ENCODE measurements at regions not wholly inside any gene's neighbourhood (a gene's known extent, or its start where the extent isn't known, plus 50 kb on each side); places are given as distances from the start of the nearest gene placed in this dataset.

DNA sequence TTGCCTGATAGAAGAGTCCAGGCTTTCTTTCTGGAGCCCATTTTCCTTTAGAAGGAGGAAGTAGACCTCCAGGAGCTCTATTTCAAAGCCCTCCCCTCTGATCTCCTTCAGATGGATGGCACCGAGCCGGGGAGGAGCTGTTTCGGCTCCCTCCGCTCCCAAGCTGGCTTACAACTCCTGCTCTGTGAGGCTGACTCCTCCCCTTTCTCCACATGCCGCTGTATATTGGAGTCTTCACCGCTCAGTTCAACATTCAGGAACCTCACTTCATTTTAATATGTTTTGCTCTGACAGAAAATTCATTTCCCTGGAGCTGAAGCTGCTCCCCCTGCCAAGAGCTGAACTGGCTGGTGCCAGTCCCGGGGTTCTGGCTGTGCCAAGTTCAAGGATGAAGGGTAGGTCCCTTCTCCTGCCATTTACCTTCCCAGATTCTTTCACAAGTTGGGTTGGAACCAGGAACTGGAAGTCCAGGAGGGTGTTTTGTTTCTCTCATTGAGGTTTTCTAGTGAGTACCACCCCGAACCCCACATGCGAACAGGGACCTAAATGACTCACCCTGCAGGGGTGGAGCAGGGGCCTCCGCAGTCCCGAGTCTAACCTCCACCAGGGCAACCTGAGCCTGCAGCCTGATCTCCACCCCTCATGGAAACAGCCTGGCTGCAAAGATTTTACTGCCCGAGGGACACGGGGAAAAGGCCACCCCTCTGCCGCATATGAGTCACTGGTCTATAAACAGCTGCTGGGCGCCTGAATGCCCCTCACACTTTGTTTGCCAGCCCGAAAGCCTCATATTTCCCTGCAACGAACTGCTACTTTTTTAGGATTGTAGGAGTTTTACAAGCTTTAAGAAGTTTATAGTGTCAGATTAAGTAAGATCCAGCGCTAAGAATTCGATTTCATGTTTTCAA is 68.6 kb upstream of the FOXA2 start:
- DNase-seq (ENCODE audit: low read depth): no peak
- TF ChIP-seq, protein P1, sequence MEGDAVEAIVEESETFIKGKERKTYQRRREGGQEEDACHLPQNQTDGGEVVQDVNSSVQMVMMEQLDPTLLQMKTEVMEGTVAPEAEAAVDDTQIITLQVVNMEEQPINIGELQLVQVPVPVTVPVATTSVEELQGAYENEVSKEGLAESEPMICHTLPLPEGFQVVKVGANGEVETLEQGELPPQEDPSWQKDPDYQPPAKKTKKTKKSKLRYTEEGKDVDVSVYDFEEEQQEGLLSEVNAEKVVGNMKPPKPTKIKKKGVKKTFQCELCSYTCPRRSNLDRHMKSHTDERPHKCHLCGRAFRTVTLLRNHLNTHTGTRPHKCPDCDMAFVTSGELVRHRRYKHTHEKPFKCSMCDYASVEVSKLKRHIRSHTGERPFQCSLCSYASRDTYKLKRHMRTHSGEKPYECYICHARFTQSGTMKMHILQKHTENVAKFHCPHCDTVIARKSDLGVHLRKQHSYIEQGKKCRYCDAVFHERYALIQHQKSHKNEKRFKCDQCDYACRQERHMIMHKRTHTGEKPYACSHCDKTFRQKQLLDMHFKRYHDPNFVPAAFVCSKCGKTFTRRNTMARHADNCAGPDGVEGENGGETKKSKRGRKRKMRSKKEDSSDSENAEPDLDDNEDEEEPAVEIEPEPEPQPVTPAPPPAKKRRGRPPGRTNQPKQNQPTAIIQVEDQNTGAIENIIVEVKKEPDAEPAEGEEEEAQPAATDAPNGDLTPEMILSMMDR (IDR thresholded peaks at IDR 0.05; ENCODE audit: insufficient read depth, low read length): no peak
- no peak overlapping the region for H3K4me3 ChIP-seq (ENCODE audit: low read depth, low read length)

DNA sequence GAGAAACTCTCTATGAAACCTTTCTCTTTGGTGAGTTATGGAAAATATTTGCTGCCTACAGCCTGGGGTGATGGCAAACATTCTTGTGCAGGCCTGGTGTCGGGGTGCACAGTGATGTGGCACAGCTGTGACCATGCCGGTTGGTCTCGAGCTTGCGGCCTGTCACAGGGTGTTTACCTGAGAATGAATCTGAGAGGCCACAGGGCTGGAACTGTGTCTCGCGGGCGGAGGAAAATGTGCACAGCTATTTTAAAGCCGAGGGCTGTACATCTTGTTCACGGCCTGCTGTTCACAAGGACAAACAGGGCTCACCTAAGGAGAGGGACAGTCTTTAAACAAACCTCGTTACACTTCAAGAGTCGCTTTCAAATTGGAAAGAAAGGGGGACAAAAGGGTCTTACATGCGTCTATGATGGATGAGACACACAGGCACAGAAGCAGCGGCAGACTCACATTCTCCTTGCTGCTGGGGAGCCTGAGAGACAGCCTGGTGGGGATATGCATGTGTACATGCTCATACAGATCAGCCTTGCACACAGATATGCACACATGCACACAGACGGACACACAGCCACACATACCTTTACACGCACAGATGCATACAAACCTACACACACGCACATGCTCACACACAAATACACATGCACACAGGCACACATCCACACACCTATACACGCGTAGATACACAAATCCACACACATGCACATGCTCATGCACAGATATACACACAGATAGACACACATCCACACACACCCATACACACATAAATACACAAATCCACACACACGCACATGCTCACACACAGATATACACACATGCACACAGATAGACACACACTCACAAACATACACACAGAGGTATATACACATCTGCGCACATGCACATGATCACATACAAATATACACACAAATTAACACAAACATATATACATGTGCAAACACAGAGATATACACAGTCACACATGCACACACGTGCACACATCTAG is 69.6 kb upstream of the FOXA2 start:
- H3K4me3 ChIP-seq (ENCODE audit: low read depth, low read length): no peak overlapping the region
- DNase-seq (ENCODE audit: low read depth): no peak
- TF ChIP-seq, protein P1 (IDR thresholded peaks at IDR 0.05; ENCODE audit: insufficient read depth, low read length): no peak

DNA sequence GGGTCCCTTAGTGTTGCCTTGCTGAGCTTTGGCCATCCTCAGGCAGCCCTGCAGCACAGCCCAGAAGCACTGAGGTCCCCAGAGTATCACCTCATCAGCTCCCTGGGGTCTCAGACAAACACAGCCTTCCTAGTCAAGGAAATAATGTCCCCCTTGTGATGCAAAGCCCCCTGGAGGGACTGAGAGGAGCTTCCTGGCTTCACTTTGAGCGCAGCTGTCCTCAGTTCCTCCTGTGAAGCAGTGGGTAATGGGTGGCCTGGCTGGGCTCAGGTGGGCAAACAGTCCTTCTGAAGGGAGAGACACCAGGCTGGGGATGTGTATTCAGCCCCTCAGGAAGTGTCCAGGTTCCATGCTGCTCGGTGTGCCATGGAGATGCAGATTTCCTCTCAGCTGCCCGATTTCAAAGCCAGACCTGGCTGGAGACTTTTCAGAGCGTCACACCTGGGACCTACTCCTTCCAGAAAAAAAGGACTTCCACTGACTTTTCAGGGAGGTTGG is 79.2 kb upstream of the FOXA2 start:
- no peak for DNase-seq (ENCODE audit: low read depth)
- no peak overlapping the region for H3K4me3 ChIP-seq (ENCODE audit: low read depth, low read length)
- TF ChIP-seq, protein P1 (IDR thresholded peaks at IDR 0.05; ENCODE audit: insufficient read depth, low read length): no peak

DNA sequence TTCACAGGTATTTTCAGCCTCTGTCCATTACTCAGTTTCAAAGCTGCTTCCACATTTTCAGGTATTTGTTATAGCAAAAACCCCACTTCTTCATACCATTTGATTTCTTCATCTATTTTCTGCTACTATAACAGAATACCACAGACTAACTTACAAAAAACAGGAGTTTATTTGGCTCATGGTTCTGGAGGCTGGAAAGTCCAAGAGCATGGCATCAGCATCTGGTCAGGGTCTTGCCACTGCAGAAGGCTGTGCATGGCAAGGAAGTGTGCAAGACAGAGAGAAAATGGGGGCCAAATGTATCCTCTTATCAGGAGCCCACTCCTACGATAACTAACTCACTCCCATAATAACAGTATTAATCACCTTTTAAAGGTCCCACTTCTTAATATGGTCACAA is 82.8 kb upstream of the FOXA2 start:
- TF ChIP-seq, protein P1 (IDR thresholded peaks at IDR 0.05; ENCODE audit: insufficient read depth, low read length): no peak
- no peak for DNase-seq (ENCODE audit: low read depth)
- H3K4me3 ChIP-seq (ENCODE audit: low read depth, low read length): no peak overlapping the region

DNA sequence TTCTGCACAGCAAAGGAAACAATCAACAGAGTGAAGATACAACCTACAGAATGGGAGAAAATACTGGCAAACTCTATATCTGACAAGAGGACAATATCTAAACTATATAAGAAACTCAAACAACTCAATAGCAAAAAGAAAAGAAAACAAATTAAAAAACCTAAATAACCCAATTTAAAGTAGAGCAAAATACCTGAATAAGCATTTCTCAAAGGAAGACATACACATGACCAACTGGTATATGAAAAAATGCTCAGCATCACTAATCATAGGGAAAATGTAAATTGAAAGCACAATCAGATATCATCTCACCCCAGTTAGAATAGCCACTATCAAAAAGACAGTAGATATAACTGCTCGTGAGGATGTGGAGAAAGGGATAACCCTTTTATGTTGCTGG is 87.8 kb upstream of the FOXA2 start:
- no peak overlapping the region for H3K4me3 ChIP-seq (ENCODE audit: low read depth, low read length)
- TF ChIP-seq, protein P1 (IDR thresholded peaks at IDR 0.05; ENCODE audit: insufficient read depth, low read length): no peak
- no peak for DNase-seq (ENCODE audit: low read depth)

DNA sequence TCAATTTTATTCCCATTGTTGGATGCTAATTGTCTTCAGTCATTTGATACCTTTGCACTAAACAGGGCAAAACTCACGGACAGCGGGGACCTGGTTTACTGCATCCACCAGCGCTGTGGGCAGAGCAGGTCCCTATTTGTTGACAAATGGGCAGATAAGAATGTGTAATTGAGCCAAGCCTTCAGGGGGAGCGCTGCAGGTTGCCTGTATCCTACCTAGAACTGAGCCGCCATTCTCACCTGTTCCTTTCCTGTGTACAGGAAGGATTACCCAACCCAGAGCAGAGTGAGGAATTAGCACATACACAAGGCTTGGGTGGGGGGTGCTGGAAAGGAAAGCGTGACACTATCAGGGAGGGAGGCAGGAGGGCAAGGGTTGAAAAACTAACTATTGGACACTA is 89.1 kb upstream of the FOXA2 start:
- DNase-seq (ENCODE audit: low read depth): no peak
- TF ChIP-seq, protein P1 (IDR thresholded peaks at IDR 0.05; ENCODE audit: insufficient read depth, low read length): no peak
- no peak overlapping the region for H3K4me3 ChIP-seq (ENCODE audit: low read depth, low read length)

Measured in fibroblast of the aortic adventitia (primary cell).